Colonic mucosa (tissue), 4 donors: ENCODE measurements at regions not wholly inside any gene's neighbourhood (a gene's known extent, or its start where the extent isn't known, plus 50 kb on each side); places are given as distances from the start of the nearest gene placed in this dataset.

Experiments
- DNase-seq: peaks from one replicate; pipeline ENCODE4 v3.0.0-alpha.2; 2020
- H3K27ac ChIP-seq: fragments of 200-600 bp; one replicate; pipeline ENCODE4 v1.8.0; 2021
- H3K27me3 ChIP-seq: fragments of 200-600 bp; one replicate; pipeline ENCODE4 v1.8.0; 2021
- H3K36me3 ChIP-seq: fragments of 200-600 bp; one replicate; pipeline ENCODE4 v1.8.0; 2021
- H3K4me1 ChIP-seq: fragments of 200-600 bp; one replicate; pipeline ENCODE4 v1.8.0; 2021; ENCODE audit warnings: mild to moderate bottlenecking
- H3K4me3 ChIP-seq: fragments of 200-600 bp; one replicate; pipeline ENCODE4 v1.8.0; 2021
- H3K9ac ChIP-seq, 2 donors: one replicate each; pipeline ENCODE4 v1.7.0; 2013; ENCODE audit warnings: control low read depth in 2 of 2, low read depth in 2 of 2, low read length in 2 of 2
- H3K9me3 ChIP-seq: fragments of 200-600 bp; one replicate; pipeline ENCODE4 v1.8.0; 2021
- intact Hi-C: fragments of 100-400 bp; cut with DNase I; formaldehyde crosslinking; loops from one replicate; pipeline ENCODE4 v1.14.1; 2022
- TF ChIP-seq, protein P1 (sequence below): fragments of 200-600 bp; IDR thresholded peaks from one replicate; pipeline ENCODE4 v1.8.0; 2022; ENCODE audit warnings: antibody characterized with exemption, mild to moderate bottlenecking
- donor health status: healthy.
- donor health status: DM: no; HTN: no; CAD: no.
- donor health status: DM: no; HTN: no; CAD: no.

DNA sequence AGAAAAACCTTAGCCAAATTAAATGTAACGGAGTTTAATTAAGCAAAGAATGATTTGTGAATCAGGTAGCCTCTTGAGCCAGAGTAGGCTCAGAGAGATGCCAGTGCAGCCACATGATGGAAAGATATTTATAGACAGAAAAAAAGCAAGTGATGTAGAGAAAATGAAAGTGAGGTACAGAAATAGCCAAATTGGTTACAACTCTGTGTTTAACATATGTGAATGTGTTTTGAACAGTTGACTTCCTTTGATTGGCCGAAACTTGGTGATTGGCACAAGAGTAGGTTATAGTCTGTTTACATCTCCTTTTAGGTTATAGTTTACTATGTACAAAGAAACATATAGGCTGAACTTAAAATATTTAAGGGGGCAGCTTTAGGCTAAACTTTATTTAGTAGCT lies 459.9 kb upstream of the BOD1L1 start:
- no peak for DNase-seq
- intact Hi-C loops: no loop called here
- Histone ChIP-seq H3K4me1 (no peaks in the 10 kb centered on the region), H3K9me3 (no peaks in the 10 kb centered on the region), H3K27ac (no peak overlapping the region), H3K36me3 (no peaks in the 10 kb centered on the region), H3K27me3 (no peaks in the 10 kb centered on the region), H3K9ac (no peak overlapping the region), H3K4me3 (no peak overlapping the region)
- TF ChIP-seq, protein P1, sequence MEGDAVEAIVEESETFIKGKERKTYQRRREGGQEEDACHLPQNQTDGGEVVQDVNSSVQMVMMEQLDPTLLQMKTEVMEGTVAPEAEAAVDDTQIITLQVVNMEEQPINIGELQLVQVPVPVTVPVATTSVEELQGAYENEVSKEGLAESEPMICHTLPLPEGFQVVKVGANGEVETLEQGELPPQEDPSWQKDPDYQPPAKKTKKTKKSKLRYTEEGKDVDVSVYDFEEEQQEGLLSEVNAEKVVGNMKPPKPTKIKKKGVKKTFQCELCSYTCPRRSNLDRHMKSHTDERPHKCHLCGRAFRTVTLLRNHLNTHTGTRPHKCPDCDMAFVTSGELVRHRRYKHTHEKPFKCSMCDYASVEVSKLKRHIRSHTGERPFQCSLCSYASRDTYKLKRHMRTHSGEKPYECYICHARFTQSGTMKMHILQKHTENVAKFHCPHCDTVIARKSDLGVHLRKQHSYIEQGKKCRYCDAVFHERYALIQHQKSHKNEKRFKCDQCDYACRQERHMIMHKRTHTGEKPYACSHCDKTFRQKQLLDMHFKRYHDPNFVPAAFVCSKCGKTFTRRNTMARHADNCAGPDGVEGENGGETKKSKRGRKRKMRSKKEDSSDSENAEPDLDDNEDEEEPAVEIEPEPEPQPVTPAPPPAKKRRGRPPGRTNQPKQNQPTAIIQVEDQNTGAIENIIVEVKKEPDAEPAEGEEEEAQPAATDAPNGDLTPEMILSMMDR: no peak

GRCh38 chr4:14087921-14088320 lies 460.4 kb upstream of the BOD1L1 start:
- Histone ChIP-seq H3K4me3 (no peak overlapping the region), H3K27ac (no peak overlapping the region), H3K9me3 (no peaks in the 10 kb centered on the region), H3K9ac (no peak overlapping the region), H3K36me3 (no peaks in the 10 kb centered on the region), H3K27me3 (no peaks in the 10 kb centered on the region), H3K4me1 (no peaks in the 10 kb centered on the region)
- intact Hi-C loops: no loop called here
- TF ChIP-seq, protein P1: no peak
- no peak for DNase-seq

- Histone ChIP-seq H3K4me1 (no peaks in the 10 kb centered on the region), H3K9me3 (no peaks in the 10 kb centered on the region), H3K27ac (no peak overlapping the region), H3K9ac (no peak overlapping the region), H3K27me3 (no peaks in the 10 kb centered on the region), H3K4me3 (no peak overlapping the region), H3K36me3 (no peaks in the 10 kb centered on the region)
- intact Hi-C loops: no loop called here
- TF ChIP-seq, protein P1: no peak
- DNase-seq: no peak
Measured at GRCh38 chr4:14091531-14091930, 464.0 kb upstream of the BOD1L1 start.

- H3K27me3 ChIP-seq: no peaks in the 10 kb centered on the region
- no peaks in the 10 kb centered on the region for H3K4me1 ChIP-seq
- DNase-seq: no peak
- no peaks in the 10 kb centered on the region for H3K9me3 ChIP-seq
- intact Hi-C loops: no loop called here
- no peak overlapping the region for H3K27ac ChIP-seq
- no peak overlapping the region for H3K9ac ChIP-seq
- TF ChIP-seq, protein P1: no peak
- no peaks in the 10 kb centered on the region for H3K36me3 ChIP-seq
- H3K4me3 ChIP-seq: no peak overlapping the region
Measured at GRCh38 chr4:14091966-14092365, 464.4 kb upstream of the BOD1L1 start.

- Histone ChIP-seq H3K9me3 (no peaks in the 10 kb centered on the region), H3K4me1 (no peaks in the 10 kb centered on the region), H3K27ac (no peak overlapping the region), H3K27me3 (no peaks in the 10 kb centered on the region), H3K9ac (no peak overlapping the region), H3K4me3 (no peak overlapping the region), H3K36me3 (no peaks in the 10 kb centered on the region)
- TF ChIP-seq, protein P1: no peak
- no peak for DNase-seq
- intact Hi-C loops: no loop called here
Measured at GRCh38 chr4:14092741-14093140, 465.2 kb upstream of the BOD1L1 start.

DNA sequence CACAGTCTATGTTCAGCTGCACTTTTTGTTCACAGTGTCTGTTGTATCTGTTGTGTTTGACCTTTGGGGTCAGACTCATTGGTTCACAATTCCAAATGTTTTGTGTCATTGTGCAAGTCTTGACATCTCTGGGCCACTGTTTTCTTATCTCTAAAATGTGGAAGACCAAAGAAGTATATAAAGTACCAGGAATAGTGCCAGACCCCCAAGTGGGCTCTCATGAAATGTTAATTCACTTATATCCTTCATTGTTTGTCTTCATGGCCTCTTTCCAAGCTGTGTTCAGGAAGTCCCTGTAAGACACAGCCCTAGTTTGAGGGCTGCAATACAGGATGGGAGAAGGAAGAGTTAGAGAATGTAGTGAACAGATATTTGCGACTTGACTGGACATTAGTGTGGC lies 468.3 kb upstream of the BOD1L1 start:
- H3K4me1 ChIP-seq: no peaks in the 10 kb centered on the region
- intact Hi-C loops: no loop called here
- H3K36me3 ChIP-seq: no peaks in the 10 kb centered on the region
- TF ChIP-seq, protein P1: no peak
- H3K27me3 ChIP-seq: no peaks in the 10 kb centered on the region
- no peak overlapping the region for H3K27ac ChIP-seq
- H3K9me3 ChIP-seq: no peaks in the 10 kb centered on the region
- DNase-seq: no peak
- no peak overlapping the region for H3K4me3 ChIP-seq
- H3K9ac ChIP-seq: no peak overlapping the region
